Spleen (tissue), 11 donors: ENCODE measurements at regions not wholly inside any gene's neighbourhood (a gene's known extent, or its start where the extent isn't known, plus 50 kb on each side); places are given as distances from the start of the nearest gene placed in this dataset.

Experiments
- DNase-seq: peaks from one replicate; pipeline ENCODE4 v3.0.0-alpha.2; 2020
- H3K27ac ChIP-seq, 8 donors: fragments of 200-600 bp; sonication (generic) in 7 of 8; 1 replicate in 4 of 8; 2 replicates in 4 of 8; pipeline versions ENCODE4 v1.5.0 to v1.8.0; 2016 to 2021; ENCODE audit warnings: inconsistent platforms in 4 of 8, mild to moderate bottlenecking in 4 of 8, moderate library complexity in 1 of 8
- H3K27me3 ChIP-seq, 7 donors: fragments of 200-600 bp; sonication (generic) in 6 of 7; replicated peaks in 1 of 7; 1 replicate in 4 of 7; 2 replicates in 3 of 7; pipeline versions ENCODE4 v1.5.0 to v1.8.0; 2016 to 2021; ENCODE audit warnings: inconsistent platforms in 3 of 7, mild to moderate bottlenecking in 1 of 7
- H3K36me3 ChIP-seq, 6 donors: fragments of 200-600 bp; sonication (generic) in 5 of 6; 1 replicate in 4 of 6; 2 replicates in 2 of 6; pipeline versions ENCODE4 v1.5.0 to v1.8.0; 2016 to 2021; ENCODE audit warnings: inconsistent platforms in 2 of 6
- H3K4me1 ChIP-seq, 6 donors: fragments of 200-600 bp; sonication (generic) in 5 of 6; 1 replicate in 3 of 6; 2 replicates in 3 of 6; pipeline versions ENCODE4 v1.5.0 to v1.8.0; 2016 to 2021; ENCODE audit warnings: inconsistent platforms in 3 of 6
- H3K4me3 ChIP-seq, 8 donors: fragments of 200-600 bp; sonication (generic) in 7 of 8; 1 replicate in 4 of 8; 2 replicates in 4 of 8; pipeline versions ENCODE4 v1.5.0 to v1.8.0; 2016 to 2021; ENCODE audit warnings: inconsistent platforms in 4 of 8, mild to moderate bottlenecking in 4 of 8, moderate library complexity in 2 of 8
- H3K9me3 ChIP-seq, 8 donors: fragments of 200-600 bp; sonication (generic) in 7 of 8; 1 replicate in 4 of 8; 2 replicates in 4 of 8; pipeline versions ENCODE4 v1.5.0 to v1.8.0; 2016 to 2021; ENCODE audit warnings: inconsistent platforms in 4 of 8
- CTCF ChIP-seq, 11 experiments: fragments of 200-600 bp in 7 of 11; fragments of 450-650 bp in 4 of 11; sonication (generic) in 4 of 11; IDR thresholded peaks in 8 of 11; conservative IDR thresholded peaks in 3 of 11; 1 replicate in 7 of 11; 2 replicates in 4 of 11; pipeline versions ENCODE4 v1.4.0 to v1.8.0; 2016 to 2021; ENCODE audit warnings: antibody characterized with exemption in 11 of 11, inconsistent platforms in 4 of 11, mild to moderate bottlenecking in 1 of 11
- POLR2A ChIP-seq, 3 donors: fragments of 450-650 bp; IDR thresholded peaks; one replicate each; pipeline ENCODE4 v1.5.1; 2017; ENCODE audit warnings: antibody characterized with exemption in 3 of 3, mild to moderate bottlenecking in 1 of 3
- POLR2AphosphoS5 ChIP-seq, 3 donors: sonication (generic); formaldehyde crosslinking; IDR thresholded peaks; one replicate each; pipeline ENCODE4 v1.5.1; 2017; ENCODE audit warnings: antibody characterized with exemption in 3 of 3
- WGBS, 5 donors: extraction: QIAGEN DNeasy Blood & Tissue Kit in 3 of 5; methylation state at CpG; one replicate each; pipeline versions ENCODE4 v1.1.5 to v1.1.7; 2013 to 2018; 5-methylcytosine and 5-hydroxymethylcytosine counted together
- intact Hi-C: fragments of 100-400 bp; cut with DNase I; formaldehyde crosslinking; loops from one replicate; pipeline ENCODE4 v1.15.0; 2023; ENCODE audit warnings: low total_unique reads
- donor health status: healthy with polysubstance abuse.
- donor health status: DM: no; HTN: no; CAD: no; lungs with moderate emphysema.
- donor health status: DM: no; HTN: no; CAD: no.
- donor health status: Bipolar disorder and iron deficiency.
- donor health status: healthy.
- donor health status: DM: no; HTN: no; CAD: no.
- donor health status: DM: yes; HTN: yes; CAD: no.

- H3K27ac ChIP-seq: no peak overlapping the region
- intact Hi-C loops: no loop called here
- no peak for DNase-seq
- no peak for TF ChIP-seq CTCF (IDR thresholded peaks at IDR 0.05 in 8 of 11, conservative IDR thresholded peaks at IDR 0.05 in 3 of 11)
- no peak for TF ChIP-seq POLR2AphosphoS5 (IDR thresholded peaks at IDR 0.05)
- TF ChIP-seq POLR2A (IDR thresholded peaks at IDR 0.05): no peak
- H3K4me1 ChIP-seq: no peaks in the 10 kb centered on the region
- 64 to 92% (median 79%) methylated on average over 2 of the region's 2 CpGs for WGBS, 5 donors
- H3K9me3 ChIP-seq: no peaks in the 10 kb centered on the region
- H3K4me3 ChIP-seq: no peak overlapping the region
- no peaks in the 10 kb centered on the region for H3K36me3 ChIP-seq
- no peaks in the 10 kb centered on the region for H3K27me3 ChIP-seq
Observed at GRCh38 chr3:98964784-98965183, 63.3 kb upstream of the DCBLD2 start.

GRCh38 chr3:98963546-98963945 lies 62.1 kb upstream of the DCBLD2 start:
- H3K27ac ChIP-seq: no peak overlapping the region
- WGBS, 5 donors: 78 to 87% (median 80%) methylated on average over 2 of the region's 2 CpGs

GRCh38 chr3:98962951-98963350 lies 61.5 kb upstream of the DCBLD2 start:
- intact Hi-C loops: no loop called here
- H3K36me3 ChIP-seq: no peaks in the 10 kb centered on the region
- DNase-seq: no peak
- H3K4me1 ChIP-seq: no peaks in the 10 kb centered on the region
- no peak overlapping the region for H3K4me3 ChIP-seq
- H3K9me3 ChIP-seq: no peaks in the 10 kb centered on the region
- TF ChIP-seq POLR2A (IDR thresholded peaks at IDR 0.05) (no peak), POLR2AphosphoS5 (IDR thresholded peaks at IDR 0.05) (no peak), CTCF (IDR thresholded peaks at IDR 0.05 in 8 of 11, conservative IDR thresholded peaks at IDR 0.05 in 3 of 11) (no peak)
- no peaks in the 10 kb centered on the region for H3K27me3 ChIP-seq
- no peak overlapping the region for H3K27ac ChIP-seq

More at GRCh38 chr3:98963546-98963945, 62.1 kb upstream of the DCBLD2 start:
- Histone ChIP-seq H3K36me3 (no peaks in the 10 kb centered on the region), H3K27me3 (no peaks in the 10 kb centered on the region), H3K4me1 (no peaks in the 10 kb centered on the region), H3K4me3 (no peak overlapping the region), H3K9me3 (no peaks in the 10 kb centered on the region)
- no peak for TF ChIP-seq CTCF (IDR thresholded peaks at IDR 0.05 in 8 of 11, conservative IDR thresholded peaks at IDR 0.05 in 3 of 11)
- TF ChIP-seq POLR2A (IDR thresholded peaks at IDR 0.05): no peak
- TF ChIP-seq POLR2AphosphoS5 (IDR thresholded peaks at IDR 0.05): no peak
- intact Hi-C loops: no loop called here
- no peak for DNase-seq

- no peaks in the 10 kb centered on the region for H3K36me3 ChIP-seq
- H3K27me3 ChIP-seq: no peaks in the 10 kb centered on the region
- intact Hi-C loops: no loop called here
- H3K4me1 ChIP-seq: no peaks in the 10 kb centered on the region
- 79 to 91% (median 87%) methylated on average over 4 of the region's 4 CpGs for WGBS, 5 donors
- no peak overlapping the region for H3K4me3 ChIP-seq
- TF ChIP-seq CTCF (IDR thresholded peaks at IDR 0.05 in 8 of 11, conservative IDR thresholded peaks at IDR 0.05 in 3 of 11): no peak
- TF ChIP-seq POLR2AphosphoS5 (IDR thresholded peaks at IDR 0.05): no peak
- no peak for TF ChIP-seq POLR2A (IDR thresholded peaks at IDR 0.05)
- no peak overlapping the region for H3K27ac ChIP-seq
- DNase-seq: no peak
- H3K9me3 ChIP-seq: no peaks in the 10 kb centered on the region
Observed at GRCh38 chr3:98962189-98962930, 60.9 kb upstream of the DCBLD2 start.
